ENCODE measurements at regions not wholly inside any gene's neighbourhood (a gene's known extent, or its start where the extent isn't known, plus 50 kb on each side); places are given as distances from the start of the nearest gene placed in this dataset.

DNA sequence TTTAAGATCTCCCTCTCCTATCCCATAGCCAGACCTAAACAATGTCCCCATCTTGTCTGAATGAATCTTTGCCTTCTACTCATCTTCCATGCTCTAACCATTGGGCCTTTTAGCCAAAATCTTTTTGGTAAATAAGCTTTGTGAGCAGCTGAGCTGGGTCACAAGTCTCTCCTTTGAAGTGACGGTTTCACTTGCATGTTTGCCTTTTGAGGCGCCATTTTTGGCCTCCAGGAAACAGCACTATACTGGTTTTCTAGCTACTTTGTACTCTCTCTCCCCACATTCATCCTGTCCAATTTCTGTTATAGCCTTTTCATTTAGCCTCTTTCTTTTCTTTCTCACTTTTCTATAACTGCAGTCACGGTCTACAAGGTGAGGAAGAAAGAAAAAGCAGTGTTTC lies 195.5 kb upstream of the C9orf72 start:
- no peak for TF ChIP-seq MAZ (IDR thresholded peaks at IDR 0.05; ENCODE audit: borderline replicate concordance, low read depth, low read length)
- TF ChIP-seq MAZ (CRISPR knock-in tag; IDR thresholded peaks at IDR 0.05; ENCODE audit: low read depth): no peak
- TF ChIP-seq, protein P1, sequence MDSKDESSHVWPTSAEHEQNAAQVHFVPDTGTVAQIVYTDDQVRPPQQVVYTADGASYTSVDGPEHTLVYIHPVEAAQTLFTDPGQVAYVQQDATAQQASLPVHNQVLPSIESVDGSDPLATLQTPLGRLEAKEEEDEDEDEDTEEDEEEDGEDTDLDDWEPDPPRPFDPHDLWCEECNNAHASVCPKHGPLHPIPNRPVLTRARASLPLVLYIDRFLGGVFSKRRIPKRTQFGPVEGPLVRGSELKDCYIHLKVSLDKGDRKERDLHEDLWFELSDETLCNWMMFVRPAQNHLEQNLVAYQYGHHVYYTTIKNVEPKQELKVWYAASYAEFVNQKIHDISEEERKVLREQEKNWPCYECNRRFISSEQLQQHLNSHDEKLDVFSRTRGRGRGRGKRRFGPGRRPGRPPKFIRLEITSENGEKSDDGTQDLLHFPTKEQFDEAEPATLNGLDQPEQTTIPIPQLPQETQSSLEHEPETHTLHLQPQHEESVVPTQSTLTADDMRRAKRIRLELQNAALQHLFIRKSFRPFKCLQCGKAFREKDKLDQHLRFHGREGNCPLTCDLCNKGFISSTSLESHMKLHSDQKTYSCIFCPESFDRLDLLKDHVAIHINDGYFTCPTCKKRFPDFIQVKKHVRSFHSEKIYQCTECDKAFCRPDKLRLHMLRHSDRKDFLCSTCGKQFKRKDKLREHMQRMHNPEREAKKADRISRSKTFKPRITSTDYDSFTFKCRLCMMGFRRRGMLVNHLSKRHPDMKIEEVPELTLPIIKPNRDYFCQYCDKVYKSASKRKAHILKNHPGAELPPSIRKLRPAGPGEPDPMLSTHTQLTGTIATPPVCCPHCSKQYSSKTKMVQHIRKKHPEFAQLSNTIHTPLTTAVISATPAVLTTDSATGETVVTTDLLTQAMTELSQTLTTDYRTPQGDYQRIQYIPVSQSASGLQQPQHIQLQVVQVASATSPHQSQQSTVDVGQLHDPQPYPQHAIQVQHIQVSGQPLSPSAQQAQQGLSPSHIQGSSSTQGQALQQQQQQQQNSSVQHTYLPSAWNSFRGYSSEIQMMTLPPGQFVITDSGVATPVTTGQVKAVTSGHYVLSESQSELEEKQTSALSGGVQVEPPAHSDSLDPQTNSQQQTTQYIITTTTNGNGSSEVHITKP (CRISPR knock-in tag; IDR thresholded peaks at IDR 0.05; ENCODE audit: low read depth): no peak
- no peak for TF ChIP-seq FOXO1 (CRISPR knock-in tag; IDR thresholded peaks at IDR 0.05)
- no peak for TF ChIP-seq ZBTB42 (CRISPR knock-in tag; IDR thresholded peaks at IDR 0.05)
- TF ChIP-seq POLR2A (IDR thresholded peaks at IDR 0.05; ENCODE audit: insufficient read depth in 1 of 2, low read depth in 2 of 2, low read length in 2 of 2): no peak
- TF ChIP-seq NR3C1 (CRISPR knock-in tag; IDR thresholded peaks at IDR 0.05): no peak
- no peak for TF ChIP-seq SP1 (IDR thresholded peaks at IDR 0.05)
- TF ChIP-seq SP1 (CRISPR knock-in tag; IDR thresholded peaks at IDR 0.05): no peak
- TF ChIP-seq, protein P2, sequence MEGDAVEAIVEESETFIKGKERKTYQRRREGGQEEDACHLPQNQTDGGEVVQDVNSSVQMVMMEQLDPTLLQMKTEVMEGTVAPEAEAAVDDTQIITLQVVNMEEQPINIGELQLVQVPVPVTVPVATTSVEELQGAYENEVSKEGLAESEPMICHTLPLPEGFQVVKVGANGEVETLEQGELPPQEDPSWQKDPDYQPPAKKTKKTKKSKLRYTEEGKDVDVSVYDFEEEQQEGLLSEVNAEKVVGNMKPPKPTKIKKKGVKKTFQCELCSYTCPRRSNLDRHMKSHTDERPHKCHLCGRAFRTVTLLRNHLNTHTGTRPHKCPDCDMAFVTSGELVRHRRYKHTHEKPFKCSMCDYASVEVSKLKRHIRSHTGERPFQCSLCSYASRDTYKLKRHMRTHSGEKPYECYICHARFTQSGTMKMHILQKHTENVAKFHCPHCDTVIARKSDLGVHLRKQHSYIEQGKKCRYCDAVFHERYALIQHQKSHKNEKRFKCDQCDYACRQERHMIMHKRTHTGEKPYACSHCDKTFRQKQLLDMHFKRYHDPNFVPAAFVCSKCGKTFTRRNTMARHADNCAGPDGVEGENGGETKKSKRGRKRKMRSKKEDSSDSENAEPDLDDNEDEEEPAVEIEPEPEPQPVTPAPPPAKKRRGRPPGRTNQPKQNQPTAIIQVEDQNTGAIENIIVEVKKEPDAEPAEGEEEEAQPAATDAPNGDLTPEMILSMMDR (CRISPR knock-in tag; IDR thresholded peaks at IDR 0.05): no peak
- TF ChIP-seq, protein P3, sequence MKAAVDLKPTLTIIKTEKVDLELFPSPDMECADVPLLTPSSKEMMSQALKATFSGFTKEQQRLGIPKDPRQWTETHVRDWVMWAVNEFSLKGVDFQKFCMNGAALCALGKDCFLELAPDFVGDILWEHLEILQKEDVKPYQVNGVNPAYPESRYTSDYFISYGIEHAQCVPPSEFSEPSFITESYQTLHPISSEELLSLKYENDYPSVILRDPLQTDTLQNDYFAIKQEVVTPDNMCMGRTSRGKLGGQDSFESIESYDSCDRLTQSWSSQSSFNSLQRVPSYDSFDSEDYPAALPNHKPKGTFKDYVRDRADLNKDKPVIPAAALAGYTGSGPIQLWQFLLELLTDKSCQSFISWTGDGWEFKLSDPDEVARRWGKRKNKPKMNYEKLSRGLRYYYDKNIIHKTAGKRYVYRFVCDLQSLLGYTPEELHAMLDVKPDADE (CRISPR knock-in tag; IDR thresholded peaks at IDR 0.05): no peak
- TF ChIP-seq ZNF556 (CRISPR knock-in tag; IDR thresholded peaks at IDR 0.05; ENCODE audit: borderline replicate concordance): no peak
- no peak for TF ChIP-seq ZNF605 (CRISPR knock-in tag; IDR thresholded peaks at IDR 0.05)
- TF ChIP-seq NFKBIZ (CRISPR knock-in tag; IDR thresholded peaks at IDR 0.05): no peak
